SK-N-SH treated with all-trans-retinoic acid at 6 μM for 48 hours (cell line): ENCODE measurements at regions not wholly inside any gene's neighbourhood (a gene's known extent, or its start where the extent isn't known, plus 50 kb on each side); places are given as distances from the start of the nearest gene placed in this dataset.
"Not testable (repeated sequence)": the region's sequence is repeated elsewhere in the genome, so short reads cannot be mapped to it uniquely, and the experiment has no call there.

Source experiments
- ATAC-seq: fragments of 200-7000 bp; cut with Tn5 transposase; 3 replicates; pipeline ENCODE4 v1.9.1; 2020; ENCODE audit warnings: mild to moderate bottlenecking, moderate library complexity

GRCh38 chr15:30195355-30196008 is 60.6 kb downstream of the GOLGA8T start:
- peak; percentile 75 for ATAC-seq

DNA sequence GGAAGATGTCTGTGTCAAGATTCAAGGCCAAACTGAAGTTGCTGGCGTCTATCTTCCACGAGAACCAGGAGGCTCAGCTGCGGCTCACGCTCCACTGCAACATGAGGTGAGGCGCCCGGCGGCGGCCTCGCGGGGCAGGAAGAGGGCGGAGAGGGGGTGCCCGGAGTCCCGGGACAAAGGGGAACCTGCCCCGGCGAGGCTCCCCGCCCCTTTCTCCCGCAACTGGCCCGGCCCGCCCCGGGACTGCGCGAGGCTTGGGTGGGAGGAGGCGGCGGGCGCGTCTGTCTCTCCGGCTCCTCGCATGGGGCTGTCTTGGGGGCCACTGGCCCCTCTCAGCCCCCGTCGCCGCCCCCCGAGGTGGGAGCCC is 61.1 kb downstream of the GOLGA8T start:
- peak; percentile 87 for ATAC-seq

DNA sequence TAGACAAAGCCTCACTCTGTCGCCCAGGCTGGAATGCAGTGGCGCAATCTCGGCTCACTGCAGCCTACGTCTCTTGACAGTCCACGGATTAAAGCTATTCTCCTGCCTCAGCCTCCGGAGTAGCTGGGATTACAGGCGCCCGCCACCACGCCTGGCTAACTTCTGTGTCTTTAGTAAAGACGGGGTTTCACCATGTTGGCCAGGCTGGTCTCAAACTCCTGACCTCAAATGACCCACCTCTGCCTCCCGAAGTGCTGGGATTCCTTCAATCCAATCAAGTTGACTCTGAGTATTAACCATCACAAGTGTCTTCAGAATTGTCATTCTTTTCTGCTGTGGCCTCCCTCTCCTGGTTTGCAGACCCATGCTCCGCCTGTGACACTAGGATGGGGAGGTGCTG is 61.9 kb downstream of the GOLGA8T start:
- peak; percentile 6; the same call in 1 of the 3 replicates for ATAC-seq

GRCh38 chr15:30201517-30201916 is 66.7 kb downstream of the GOLGA8T start:
- not testable (repeated sequence) for ATAC-seq

DNA sequence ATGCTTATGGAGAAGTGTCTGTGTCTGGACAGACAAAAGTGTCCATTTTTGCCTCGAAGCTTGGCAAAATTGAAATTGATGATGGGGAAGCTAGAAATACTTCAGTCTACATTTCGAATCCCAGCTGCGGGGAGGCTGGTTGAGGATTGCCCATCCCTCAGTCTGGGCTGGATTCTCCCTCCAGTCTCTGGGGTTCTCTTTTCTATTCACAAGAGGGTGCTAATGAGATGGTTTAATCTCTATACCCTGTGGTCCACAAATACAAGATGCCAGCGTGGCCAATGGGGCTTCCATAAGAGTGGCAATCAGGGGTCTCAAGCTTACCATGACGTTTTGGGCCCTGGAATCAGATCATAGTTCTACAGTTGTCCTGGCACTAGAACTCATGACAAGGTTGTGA is 78.9 kb downstream of the GOLGA8T start:
- not testable (repeated sequence) for ATAC-seq

DNA sequence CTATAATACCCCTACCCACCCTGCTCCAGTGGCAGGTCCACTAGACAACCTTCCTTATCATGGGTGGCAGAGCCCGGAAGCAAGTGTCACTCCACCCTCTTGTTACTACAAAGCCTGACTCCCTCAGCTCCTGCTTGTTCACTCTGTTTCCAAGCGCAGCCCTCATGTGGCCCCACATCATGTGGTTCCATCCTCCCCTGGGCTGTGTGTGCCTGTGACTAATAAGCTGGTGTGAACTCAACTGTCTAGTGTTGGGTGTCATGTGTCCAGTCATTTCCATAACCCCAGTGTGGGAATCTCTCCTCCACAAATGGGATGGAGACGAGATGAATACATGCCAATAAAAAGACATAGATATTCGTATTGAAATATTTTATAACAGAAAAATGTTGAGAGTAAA is 87.0 kb downstream of the GOLGA8T start:
- ATAC-seq: not testable (repeated sequence)

- peak; percentile 48; the same call in 2 of the 3 replicates for ATAC-seq
Observed at GRCh38 chr15:30222798-30223591, 88.1 kb downstream of the GOLGA8T start.

- ATAC-seq: not testable (repeated sequence)
Observed at GRCh38 chr15:30225233-30225891, 90.5 kb downstream of the GOLGA8T start.

GRCh38 chr15:30261432-30262141 is 126.7 kb downstream of the GOLGA8T start:
- ATAC-seq: peak; percentile 39; the same call in 2 of the 3 replicates

GRCh38 chr15:30262142-30262460 is 127.2 kb downstream of the GOLGA8T start:
- ATAC-seq: peak; percentile 97

- peak; percentile 31; the same call in 1 of the 3 replicates for ATAC-seq
Observed at GRCh38 chr15:30264000-30264399, 129.1 kb downstream of the GOLGA8T start.

DNA sequence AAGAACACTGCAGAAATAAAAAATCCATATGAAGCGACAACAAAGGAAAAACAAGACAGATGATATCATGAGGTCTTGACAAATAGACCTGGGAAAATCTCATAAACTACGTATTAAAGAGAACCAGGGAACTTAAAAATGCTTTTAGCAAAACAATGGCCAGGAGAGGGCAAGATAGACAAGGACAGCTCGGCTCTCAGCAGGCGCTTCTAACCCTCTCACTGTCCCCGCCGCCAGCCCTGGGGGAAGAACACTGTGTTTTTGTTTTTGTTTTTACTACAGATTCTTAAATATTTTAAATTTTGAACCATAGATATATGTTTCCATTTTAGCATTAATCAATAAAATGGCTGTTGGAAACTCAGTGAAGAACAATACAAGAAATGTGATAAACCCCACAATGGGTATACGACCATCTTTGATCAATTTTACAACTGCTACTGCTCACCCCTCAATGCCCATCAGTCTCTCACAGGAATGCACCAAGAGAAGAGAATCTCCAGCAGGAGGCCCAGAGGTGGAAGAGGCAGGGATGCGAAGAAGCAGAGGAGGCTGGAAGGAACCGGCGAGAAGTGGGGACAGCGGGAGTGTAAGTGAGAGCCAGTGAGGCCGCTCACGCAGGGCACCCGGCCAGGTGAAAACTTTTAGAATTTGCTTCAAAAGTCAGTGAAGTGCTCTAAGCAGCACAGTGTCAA is 98.0 kb downstream of the CHRFAM7A start:
- not testable (repeated sequence) for ATAC-seq

GRCh38 chr15:30303968-30304367 is 89.4 kb downstream of the CHRFAM7A start:
- not testable (repeated sequence) for ATAC-seq
